Activated naive CD8-positive, alpha-beta T cell treated with anti-CD3 and anti-CD28 coated beads, Interleukin-2, amount 10 ng/mL, durations not matched to agents 7 days and 5 days (primary cell): ENCODE measurements at regions not wholly inside any gene's neighbourhood (a gene's known extent, or its start where the extent isn't known, plus 50 kb on each side); places are given as distances from the start of the nearest gene placed in this dataset.

Source experiments
- ATAC-seq: fragments of 150-1000 bp; cut with Tn5 transposase; one replicate; pipeline ENCODE4 v1.10.0; 2021; ENCODE audit warnings: low read depth, moderate library complexity
- POLR2A ChIA-PET: fragments of 350-600 bp; sonication (Branson Sonifier 250); formaldehyde crosslinking; loops from one replicate; lab custom pipeline; 2021; ENCODE audit warnings: antibody characterized with exemption; lab: Charles Lee
- DNase-seq: peaks from one replicate; pipeline ENCODE4 v3.0.0; 2021
- H3K27ac Mint-ChIP-seq: one replicate; pipeline ENCODE4 v1.8.0; 2022; ENCODE audit warnings: mild to moderate bottlenecking, mixed read lengths
- H3K27me3 Mint-ChIP-seq: one replicate; pipeline ENCODE4 v1.8.0; 2022; ENCODE audit warnings: mild to moderate bottlenecking, moderate library complexity, mixed read lengths
- H3K36me3 Mint-ChIP-seq: one replicate; pipeline ENCODE4 v1.8.0; 2021; ENCODE audit warnings: mild to moderate bottlenecking, mixed read lengths
- H3K4me1 Mint-ChIP-seq: one replicate; pipeline ENCODE4 v1.8.0; 2021; ENCODE audit warnings: mixed read lengths
- H3K4me3 Mint-ChIP-seq: one replicate; pipeline ENCODE4 v1.8.0; 2022; ENCODE audit warnings: mild to moderate bottlenecking, moderate library complexity, mixed read lengths
- H3K9me3 Mint-ChIP-seq: one replicate; pipeline ENCODE4 v1.8.0; 2021; ENCODE audit warnings: mixed read lengths

- no peak overlapping the region for H3K4me3 Mint-ChIP-seq
- POLR2A ChIA-PET: interaction anchor here (1.7 kb wide), 1 partner anchor 155 kb away, joined by 7 read pairs; no protein-coding TSS in a partner anchor
- no peaks in the 10 kb centered on the region for H3K9me3 Mint-ChIP-seq
- DNase-seq (no peak), ATAC-seq (no peak)
- H3K4me1 Mint-ChIP-seq: peaks cover 22% of the 10 kb centered on the region
- H3K27ac Mint-ChIP-seq: no peak overlapping the region
- H3K27me3 Mint-ChIP-seq: peaks cover 17% of the 10 kb centered on the region
- H3K36me3 Mint-ChIP-seq: no peaks in the 10 kb centered on the region
Measured at GRCh38 chr10:91009121-91009520, 88.2 kb upstream of the ANKRD1 start.

- DNase-seq: no peak
- H3K9me3 Mint-ChIP-seq: no peaks in the 10 kb centered on the region
- ATAC-seq: no peak
- H3K36me3 Mint-ChIP-seq: no peaks in the 10 kb centered on the region
- no peak overlapping the region for H3K4me3 Mint-ChIP-seq
- POLR2A ChIA-PET: no interaction called here
- no peak overlapping the region for H3K27ac Mint-ChIP-seq
- H3K27me3 Mint-ChIP-seq: peaks cover 16% of the 10 kb centered on the region
- peaks cover 21% of the 10 kb centered on the region for H3K4me1 Mint-ChIP-seq
Measured at GRCh38 chr10:91010952-91011351, 90.1 kb upstream of the ANKRD1 start.

GRCh38 chr10:91012502-91012901 lies 91.6 kb upstream of the ANKRD1 start:
- no peaks in the 10 kb centered on the region for H3K9me3 Mint-ChIP-seq
- H3K36me3 Mint-ChIP-seq: no peaks in the 10 kb centered on the region
- ATAC-seq: no peak
- peaks cover 16% of the 10 kb centered on the region for H3K27me3 Mint-ChIP-seq
- H3K4me3 Mint-ChIP-seq: no peak overlapping the region
- POLR2A ChIA-PET: no interaction called here
- no peak overlapping the region for H3K27ac Mint-ChIP-seq
- H3K4me1 Mint-ChIP-seq: peaks cover 8% of the 10 kb centered on the region
- DNase-seq: no peak

GRCh38 chr10:91013985-91014384 lies 93.1 kb upstream of the ANKRD1 start:
- H3K27me3 Mint-ChIP-seq: peaks cover 20% of the 10 kb centered on the region
- H3K27ac Mint-ChIP-seq: no peak overlapping the region
- H3K36me3 Mint-ChIP-seq: no peaks in the 10 kb centered on the region
- no peaks in the 10 kb centered on the region for H3K9me3 Mint-ChIP-seq
- DNase-seq (no peak), ATAC-seq (no peak)
- no peak overlapping the region for H3K4me3 Mint-ChIP-seq
- POLR2A ChIA-PET: no interaction called here
- peaks cover 2% of the 10 kb centered on the region for H3K4me1 Mint-ChIP-seq

- ATAC-seq (no peak), DNase-seq (no peak)
- Mint-ChIP-seq H3K4me3 (no peak overlapping the region), H3K4me1 (peaks cover 1% of the 10 kb centered on the region), H3K9me3 (no peaks in the 10 kb centered on the region), H3K27me3 (peaks cover 35% of the 10 kb centered on the region), H3K36me3 (no peaks in the 10 kb centered on the region), H3K27ac (no peak overlapping the region)
- POLR2A ChIA-PET: no interaction called here
Measured at GRCh38 chr10:91017198-91017597, 96.3 kb upstream of the ANKRD1 start.

- Mint-ChIP-seq H3K9me3 (peaks cover 2% of the 10 kb centered on the region), H3K36me3 (peaks cover 4% of the 10 kb centered on the region), H3K27me3 (peaks cover 39% of the 10 kb centered on the region), H3K27ac (no peak overlapping the region), H3K4me1 (peaks cover 2% of the 10 kb centered on the region), H3K4me3 (no peak overlapping the region)
- POLR2A ChIA-PET: no interaction called here
- ATAC-seq (no peak), DNase-seq (no peak)
Measured at GRCh38 chr10:91021901-91022300, 101.0 kb upstream of the ANKRD1 start.

GRCh38 chr10:91022390-91022789 lies 101.5 kb upstream of the ANKRD1 start:
- peaks cover 2% of the 10 kb centered on the region for H3K9me3 Mint-ChIP-seq
- POLR2A ChIA-PET: no interaction called here
- DNase-seq (no peak), ATAC-seq (no peak)
- H3K27ac Mint-ChIP-seq: no peak overlapping the region
- H3K27me3 Mint-ChIP-seq: peaks cover 40% of the 10 kb centered on the region
- H3K4me1 Mint-ChIP-seq: peaks cover 2% of the 10 kb centered on the region
- peaks cover 4% of the 10 kb centered on the region for H3K36me3 Mint-ChIP-seq
- no peak overlapping the region for H3K4me3 Mint-ChIP-seq

- POLR2A ChIA-PET: no interaction called here
- peaks cover 40% of the 10 kb centered on the region for H3K27me3 Mint-ChIP-seq
- peaks cover 2% of the 10 kb centered on the region for H3K4me1 Mint-ChIP-seq
- H3K4me3 Mint-ChIP-seq: no peak overlapping the region
- peaks cover 2% of the 10 kb centered on the region for H3K9me3 Mint-ChIP-seq
- peaks cover 4% of the 10 kb centered on the region for H3K36me3 Mint-ChIP-seq
- DNase-seq: no peak
- no peak overlapping the region for H3K27ac Mint-ChIP-seq
- ATAC-seq: no peak
Measured at GRCh38 chr10:91022924-91023699, 102.2 kb upstream of the ANKRD1 start.

- peaks cover 38% of the 10 kb centered on the region for H3K27me3 Mint-ChIP-seq
- POLR2A ChIA-PET: no interaction called here
- ATAC-seq: no peak
- H3K4me3 Mint-ChIP-seq: no peak overlapping the region
- H3K4me1 Mint-ChIP-seq: peaks cover 2% of the 10 kb centered on the region
- H3K27ac Mint-ChIP-seq: no peak overlapping the region
- DNase-seq: no peak
- peaks cover 4% of the 10 kb centered on the region for H3K36me3 Mint-ChIP-seq
- H3K9me3 Mint-ChIP-seq: peaks cover 2% of the 10 kb centered on the region
Measured at GRCh38 chr10:91023700-91024398, 103.0 kb upstream of the ANKRD1 start.

GRCh38 chr10:91024541-91024940 lies 103.7 kb upstream of the ANKRD1 start:
- H3K36me3 Mint-ChIP-seq: peaks cover 4% of the 10 kb centered on the region
- H3K4me1 Mint-ChIP-seq: peaks cover 2% of the 10 kb centered on the region
- POLR2A ChIA-PET: no interaction called here
- ATAC-seq: no peak
- H3K4me3 Mint-ChIP-seq: no peak overlapping the region
- H3K27me3 Mint-ChIP-seq: peaks cover 35% of the 10 kb centered on the region
- peaks cover 2% of the 10 kb centered on the region for H3K9me3 Mint-ChIP-seq
- H3K27ac Mint-ChIP-seq: no peak overlapping the region
- no peak for DNase-seq

- Mint-ChIP-seq H3K4me1 (peaks cover 17% of the 10 kb centered on the region), H3K9me3 (peaks cover 5% of the 10 kb centered on the region), H3K27me3 (peaks cover 7% of the 10 kb centered on the region), H3K36me3 (peaks cover 4% of the 10 kb centered on the region), H3K4me3 (no peak overlapping the region), H3K27ac (peak overlapping the region; percentile 13)
- no peak for ATAC-seq
- DNase-seq: no peak
- POLR2A ChIA-PET: interaction anchor here (0.6 kb wide), 1 partner anchor 674 kb away, joined by 3 read pairs; no protein-coding TSS in a partner anchor
Measured at GRCh38 chr10:91032611-91033206, 111.8 kb upstream of the ANKRD1 start.

GRCh38 chr10:91033324-91033950 lies 112.5 kb upstream of the ANKRD1 start:
- H3K36me3 Mint-ChIP-seq: peaks cover 4% of the 10 kb centered on the region
- peaks cover 17% of the 10 kb centered on the region for H3K4me1 Mint-ChIP-seq
- peak overlapping the region; percentile 73 for H3K4me3 Mint-ChIP-seq
- ATAC-seq: no peak
- no peak for DNase-seq
- peaks cover 5% of the 10 kb centered on the region for H3K27me3 Mint-ChIP-seq
- peak overlapping the region; percentile 96 for H3K27ac Mint-ChIP-seq
- H3K9me3 Mint-ChIP-seq: peaks cover 5% of the 10 kb centered on the region
- POLR2A ChIA-PET: interaction anchor here (0.6 to 1.4 kb wide), 3 partner anchors 130 to 674 kb away, joined by 3 to 4 read pairs (median 4); no protein-coding TSS in a partner anchor

GRCh38 chr10:91034042-91034441 lies 113.2 kb upstream of the ANKRD1 start:
- H3K4me3 Mint-ChIP-seq: peak overlapping the region; percentile 73
- POLR2A ChIA-PET: interaction anchor here (0.6 to 1.4 kb wide), 4 partner anchors 55 to 871 kb away, joined by 3 to 4 read pairs (median 4); no protein-coding TSS in a partner anchor
- peaks cover 4% of the 10 kb centered on the region for H3K36me3 Mint-ChIP-seq
- DNase-seq: no peak
- peaks cover 17% of the 10 kb centered on the region for H3K4me1 Mint-ChIP-seq
- peak; percentile 95 for ATAC-seq
- peaks cover 5% of the 10 kb centered on the region for H3K9me3 Mint-ChIP-seq
- peak overlapping the region; percentile 96 for H3K27ac Mint-ChIP-seq
- H3K27me3 Mint-ChIP-seq: peaks cover 7% of the 10 kb centered on the region
